Cerebellar cortex (tissue), 1 donor: ENCODE measurements at regions not wholly inside any gene's neighbourhood (a gene's known extent, or its start where the extent isn't known, plus 50 kb on each side); places are given as distances from the start of the nearest gene placed in this dataset.
A peak's percentile ranks its signal among the peaks of the same experiment; 100 is the strongest.
"Not testable (repeated sequence)": the region's sequence is repeated elsewhere in the genome, so short reads cannot be mapped to it uniquely, and the experiment has no call there.

ENCODE experiments used
- DNase-seq: peaks from one replicate; pipeline ENCODE4 v3.0.0-alpha.2; 2015; ENCODE audit warnings: low spot score

DNA sequence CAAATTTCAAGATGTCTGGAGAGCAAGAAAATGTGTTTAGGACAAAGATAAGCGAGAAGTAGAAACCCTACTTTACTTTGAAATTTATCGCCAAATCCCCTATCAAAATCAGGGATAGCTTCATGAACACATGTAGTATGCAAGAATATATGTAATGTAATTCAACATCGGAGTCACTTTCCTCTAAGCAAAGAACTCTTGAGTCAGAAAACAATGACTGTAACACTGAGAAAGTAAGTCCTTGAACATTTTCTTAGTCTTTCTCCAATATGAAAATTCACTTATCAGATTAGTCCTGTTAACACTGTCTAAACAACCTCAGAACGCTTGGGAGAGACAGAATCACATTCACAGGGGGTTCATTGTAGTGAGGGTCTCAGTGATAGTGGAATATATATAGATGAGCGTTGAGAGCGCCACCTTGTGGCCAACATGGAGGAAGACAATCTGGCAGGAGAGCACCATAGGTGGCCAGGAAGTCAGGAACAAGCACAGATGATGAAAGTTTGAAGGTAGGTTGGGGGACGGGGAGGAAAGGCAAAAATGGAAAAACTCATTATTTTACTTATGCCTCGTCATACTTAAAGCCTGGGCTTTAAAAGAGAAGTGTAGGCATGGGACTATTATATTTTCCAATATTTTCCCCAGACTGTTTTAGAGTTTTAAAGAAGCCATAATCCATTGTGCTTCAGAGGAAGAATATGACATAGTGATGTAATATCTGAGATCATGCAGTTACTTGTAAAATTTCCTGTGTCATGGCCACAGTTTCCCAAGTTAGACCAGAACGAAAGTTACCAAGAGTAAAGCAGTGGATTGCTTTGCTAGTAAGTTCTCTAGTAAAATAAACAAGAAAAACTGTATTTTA lies 115.5 kb upstream of the GNAI1 start:
- DNase-seq: peak; percentile 52

DNA sequence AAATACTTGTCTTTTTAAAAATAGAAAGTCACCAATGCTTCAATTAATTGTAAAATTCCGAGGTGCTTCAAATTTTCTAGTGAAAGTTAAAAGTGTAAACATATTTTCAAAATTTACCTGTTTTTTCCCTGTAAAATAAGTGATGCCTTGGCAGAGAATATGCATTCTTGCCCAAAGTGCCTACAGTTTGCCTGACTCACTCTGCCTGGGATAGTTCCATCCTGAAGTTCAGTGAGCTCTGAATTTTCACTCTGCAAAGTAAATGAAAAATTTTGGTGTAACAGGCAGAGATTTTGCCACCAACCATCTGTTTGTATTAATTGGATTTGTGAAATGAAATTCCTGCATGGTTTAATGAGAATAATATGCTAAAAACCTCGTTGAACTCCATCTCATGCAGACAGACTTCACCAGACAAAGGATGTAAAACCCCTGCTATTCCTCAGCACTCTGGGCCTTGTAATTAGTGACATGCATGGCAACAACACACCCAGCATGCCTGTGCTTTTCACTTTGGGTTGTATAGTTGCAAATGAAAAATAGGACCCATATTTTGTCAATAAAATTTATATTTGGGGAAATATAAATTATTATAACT lies 117.4 kb upstream of the GNAI1 start:
- DNase-seq: no peak

DNA sequence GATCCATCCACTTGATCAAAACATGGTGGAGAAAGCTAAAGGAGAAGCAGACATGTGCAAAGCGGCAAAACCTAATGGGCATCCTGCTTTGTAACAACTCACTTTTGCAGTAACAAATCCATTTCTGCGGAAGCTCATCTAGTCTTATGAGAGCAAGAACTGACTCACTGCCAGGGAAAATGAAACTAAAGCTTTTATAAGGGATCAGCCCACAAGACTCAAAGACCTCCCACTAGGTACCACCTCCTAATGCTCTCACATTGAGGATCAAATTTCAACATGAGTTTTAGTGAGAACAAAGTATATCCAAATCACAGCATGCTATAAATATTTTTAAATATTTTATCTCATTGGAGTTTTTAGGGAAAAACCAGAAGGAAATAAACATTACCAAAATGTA lies 120.1 kb upstream of the GNAI1 start:
- DNase-seq: no peak

DNA sequence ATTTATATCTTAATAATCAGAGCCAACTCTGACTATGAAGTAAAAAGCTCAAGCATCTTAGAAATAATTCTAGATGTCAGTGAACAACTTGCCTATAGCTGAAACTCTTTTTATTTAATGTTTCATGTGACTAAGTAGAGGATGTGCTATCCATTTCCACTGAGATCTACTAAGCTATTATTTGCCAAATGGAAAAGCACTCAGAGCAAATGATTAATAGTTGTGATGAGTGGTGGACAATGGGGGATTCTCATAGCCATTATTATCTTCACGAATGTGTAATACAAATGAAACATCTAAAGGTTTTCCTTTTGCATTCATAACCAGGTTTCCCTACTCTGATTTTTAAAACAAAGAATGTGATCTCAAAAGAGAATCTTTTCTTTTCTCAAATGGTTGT lies 126.6 kb upstream of the GNAI1 start:
- no peak for DNase-seq

DNA sequence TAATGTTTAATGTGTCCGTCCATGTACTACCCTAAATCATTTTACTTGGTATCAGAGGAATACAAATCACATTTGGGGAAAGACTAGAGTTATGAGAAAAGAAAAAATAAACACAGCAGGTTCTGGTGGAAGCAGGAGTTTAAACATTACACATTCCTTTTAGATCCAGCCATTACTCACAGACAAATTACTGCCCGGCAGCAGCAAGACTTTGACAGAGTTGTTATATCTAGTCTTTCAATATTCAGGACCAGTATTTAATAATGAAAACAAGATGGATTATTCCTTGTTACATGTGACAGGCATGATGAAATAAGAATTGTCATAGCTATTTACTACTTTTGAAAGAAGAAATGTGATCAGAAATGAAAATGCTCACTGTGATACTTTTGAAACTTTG lies 131.8 kb upstream of the GNAI1 start:
- no peak for DNase-seq

DNA sequence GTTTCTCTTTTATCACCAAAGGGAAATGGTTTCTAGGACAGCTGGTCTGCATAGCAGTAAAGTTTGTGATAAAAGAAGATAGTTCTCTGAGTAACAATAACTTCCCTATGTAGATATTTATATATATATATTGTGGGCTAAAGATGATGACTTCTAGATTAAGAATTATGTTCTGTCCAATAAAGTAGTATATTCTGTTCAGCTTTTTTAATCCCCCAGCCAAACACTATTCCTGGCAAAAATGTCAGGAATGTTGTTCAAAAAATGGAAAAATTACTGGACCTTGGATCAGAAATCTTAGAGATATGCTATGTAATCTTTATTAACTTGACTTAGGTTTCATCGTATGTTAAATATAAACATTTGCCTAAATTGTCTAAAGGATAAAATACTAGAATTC lies 136.3 kb upstream of the GNAI1 start:
- no peak for DNase-seq

DNA sequence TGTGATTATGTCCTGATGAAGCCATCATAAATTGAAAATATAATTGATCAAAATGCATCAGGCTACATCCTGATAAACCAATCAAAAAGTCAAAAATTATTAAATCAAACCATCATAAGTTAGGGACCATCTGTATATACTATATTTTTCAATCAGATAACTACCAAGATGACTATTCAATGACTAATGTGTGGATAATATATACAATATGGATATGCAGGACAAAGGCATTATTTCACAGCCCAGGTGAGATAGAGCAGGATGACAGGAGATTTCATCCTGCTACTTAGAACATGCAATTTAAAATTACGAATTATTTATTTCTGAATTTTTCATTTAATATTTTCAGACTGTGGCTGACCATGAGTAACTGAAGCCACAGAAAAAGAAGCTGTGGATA lies 137.3 kb upstream of the GNAI1 start:
- DNase-seq: no peak

DNA sequence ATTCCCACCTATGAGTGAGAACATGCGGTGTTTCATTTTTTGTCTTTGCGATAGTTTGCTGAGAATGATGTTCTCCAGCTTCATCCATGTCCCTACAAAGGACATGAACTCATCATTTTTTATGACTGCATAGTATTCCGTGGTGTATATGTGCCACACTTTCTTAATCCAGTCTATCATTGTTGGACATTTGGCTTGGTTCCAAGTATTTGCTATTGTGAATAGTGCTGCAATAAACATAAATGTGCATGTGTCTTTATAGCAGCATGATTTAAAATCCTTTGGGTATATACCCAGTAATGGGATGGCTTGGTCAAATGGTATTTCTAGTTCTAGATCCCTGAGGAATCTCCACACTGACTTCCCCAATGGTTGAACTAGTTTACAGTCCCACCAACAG lies 138.9 kb upstream of the GNAI1 start:
- not testable (repeated sequence) for DNase-seq

DNA sequence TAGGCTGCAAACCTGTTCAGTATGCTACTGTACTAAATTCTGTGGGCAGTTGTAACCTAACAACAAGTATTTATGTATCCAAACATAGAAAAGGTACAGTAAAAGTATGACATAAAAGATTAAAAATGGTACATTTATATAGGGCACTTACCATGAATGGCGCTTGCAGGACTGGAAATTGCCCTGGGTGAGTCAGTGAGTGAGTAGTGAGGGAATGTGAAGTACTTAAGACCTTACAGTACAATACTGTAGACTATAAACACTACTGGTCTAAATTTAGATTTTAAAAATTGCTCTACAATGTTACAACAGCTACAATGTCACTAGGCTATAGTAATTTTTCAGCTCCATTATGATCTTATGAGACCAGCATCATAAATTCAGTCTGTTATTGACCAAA lies 146.0 kb upstream of the GNAI1 start:
- no peak for DNase-seq

DNA sequence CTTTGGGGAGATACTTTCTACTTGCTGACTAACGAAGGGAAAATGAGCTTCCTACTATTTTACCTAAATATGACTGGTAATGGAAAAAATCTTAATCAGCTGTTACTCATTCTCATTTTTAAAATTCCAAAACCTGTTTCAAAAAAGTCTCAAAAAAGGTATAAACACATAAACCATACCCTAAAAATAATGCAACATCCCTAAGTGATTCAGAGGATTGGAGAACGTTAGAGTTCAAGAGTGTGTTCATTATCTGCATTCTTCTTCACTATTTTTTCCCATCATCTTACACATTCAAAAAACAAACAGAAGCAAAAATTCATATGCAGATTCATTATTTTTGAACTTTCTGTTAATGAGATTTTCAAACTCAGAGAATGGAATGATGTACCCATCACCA lies 150.4 kb upstream of the GNAI1 start:
- no peak for DNase-seq

DNA sequence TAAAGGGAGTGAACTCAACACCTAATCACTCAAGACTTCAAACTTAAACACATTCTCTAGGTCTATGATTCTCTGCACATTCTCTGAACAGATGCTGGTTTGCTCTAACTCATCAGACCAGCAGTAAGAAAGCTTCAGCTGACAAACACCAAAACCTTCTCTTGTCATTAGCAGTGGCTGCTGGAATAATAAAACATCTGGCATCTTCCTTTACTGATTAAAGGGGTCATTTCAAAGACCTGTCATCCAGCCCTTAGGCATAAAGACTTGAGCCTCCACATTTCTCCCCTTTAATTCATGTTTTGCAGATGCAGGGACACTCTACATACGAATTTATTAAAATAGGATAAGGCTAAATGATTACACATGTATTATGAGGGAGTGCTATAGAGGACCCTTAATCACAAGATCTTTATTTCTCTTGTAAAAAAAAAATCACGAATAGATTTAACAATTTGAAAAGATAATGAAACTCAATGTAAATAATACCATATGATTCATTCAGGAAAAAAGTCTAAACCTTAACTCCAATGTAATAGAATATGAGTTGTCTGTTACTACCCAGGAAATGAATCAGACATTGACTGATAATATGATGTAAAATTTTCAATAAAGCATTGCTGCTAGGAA lies 152.4 kb upstream of the GNAI1 start:
- no peak for DNase-seq

DNA sequence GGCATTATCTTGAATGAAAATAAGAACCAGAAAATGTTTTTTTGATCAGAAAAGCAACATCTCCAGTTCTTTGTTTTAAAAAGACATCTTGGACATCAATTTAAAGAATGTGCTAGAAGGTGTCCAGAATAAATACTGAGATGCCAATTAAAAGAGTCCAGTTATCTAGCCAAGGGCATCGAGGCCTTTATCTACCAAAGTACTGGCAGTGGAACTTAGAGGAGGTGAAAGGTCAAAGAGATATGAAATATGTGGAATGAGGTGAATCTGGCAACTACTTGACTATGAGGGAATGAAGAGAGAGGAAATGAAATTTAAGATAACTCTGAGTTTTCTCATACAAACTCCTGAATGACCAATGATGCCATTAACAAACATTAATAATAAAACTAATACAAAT lies 154.3 kb upstream of the GNAI1 start:
- no peak for DNase-seq

DNA sequence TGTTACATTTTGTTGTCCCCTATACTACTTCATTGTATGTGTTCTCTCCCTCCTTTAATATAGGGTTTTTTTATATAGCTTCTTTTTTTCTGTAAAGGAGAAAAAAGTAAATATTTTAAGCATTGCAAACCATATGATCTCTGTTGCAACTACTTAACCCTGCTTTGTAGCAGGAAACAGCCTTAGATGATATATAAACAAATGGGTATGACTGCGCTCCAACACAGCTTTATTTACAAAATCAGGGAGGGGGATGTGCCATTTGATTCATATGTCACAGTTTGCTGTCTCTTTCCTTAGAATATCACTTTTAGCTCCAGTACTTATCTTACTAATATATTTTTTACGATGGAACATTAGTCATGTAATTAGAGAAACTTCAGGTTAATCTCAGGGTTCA lies 155.2 kb upstream of the GNAI1 start:
- no peak for DNase-seq

DNA sequence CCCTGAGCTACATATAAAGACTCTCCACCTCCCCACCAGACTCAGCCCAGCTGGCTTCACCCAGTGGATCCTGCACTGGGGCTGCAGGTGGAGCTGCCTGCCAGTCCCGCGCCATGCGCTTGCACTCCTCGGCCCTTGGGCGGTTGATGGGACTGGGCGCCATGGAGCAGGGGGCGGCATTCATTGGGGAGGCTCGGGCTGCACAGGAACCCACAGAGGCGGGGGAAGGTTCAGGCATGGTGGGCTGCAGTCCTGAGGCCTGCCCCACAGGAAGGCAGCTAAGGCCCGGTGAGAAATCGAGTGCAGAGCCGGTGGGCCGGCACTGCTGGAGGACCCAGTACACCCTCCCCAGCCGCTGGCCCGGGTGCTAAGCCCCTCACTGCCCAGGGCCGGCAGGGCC lies 157.2 kb upstream of the GNAI1 start:
- no peak for DNase-seq

DNA sequence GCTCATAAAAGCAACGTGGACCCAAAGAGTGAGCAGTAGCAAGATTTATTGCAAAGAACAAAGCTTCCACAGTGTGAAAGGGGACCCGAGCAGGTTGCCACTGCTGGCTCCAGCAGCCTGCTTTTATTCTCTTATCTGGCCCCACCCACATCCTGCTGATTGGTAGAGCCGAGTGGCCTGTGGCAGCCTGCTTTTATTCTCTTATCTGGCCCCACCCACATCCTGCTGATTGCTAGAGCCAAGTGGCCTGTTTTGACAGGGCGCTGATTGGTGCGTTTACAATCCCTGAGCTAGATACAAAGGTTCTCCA lies 158.0 kb upstream of the GNAI1 start:
- not testable (repeated sequence) for DNase-seq

DNA sequence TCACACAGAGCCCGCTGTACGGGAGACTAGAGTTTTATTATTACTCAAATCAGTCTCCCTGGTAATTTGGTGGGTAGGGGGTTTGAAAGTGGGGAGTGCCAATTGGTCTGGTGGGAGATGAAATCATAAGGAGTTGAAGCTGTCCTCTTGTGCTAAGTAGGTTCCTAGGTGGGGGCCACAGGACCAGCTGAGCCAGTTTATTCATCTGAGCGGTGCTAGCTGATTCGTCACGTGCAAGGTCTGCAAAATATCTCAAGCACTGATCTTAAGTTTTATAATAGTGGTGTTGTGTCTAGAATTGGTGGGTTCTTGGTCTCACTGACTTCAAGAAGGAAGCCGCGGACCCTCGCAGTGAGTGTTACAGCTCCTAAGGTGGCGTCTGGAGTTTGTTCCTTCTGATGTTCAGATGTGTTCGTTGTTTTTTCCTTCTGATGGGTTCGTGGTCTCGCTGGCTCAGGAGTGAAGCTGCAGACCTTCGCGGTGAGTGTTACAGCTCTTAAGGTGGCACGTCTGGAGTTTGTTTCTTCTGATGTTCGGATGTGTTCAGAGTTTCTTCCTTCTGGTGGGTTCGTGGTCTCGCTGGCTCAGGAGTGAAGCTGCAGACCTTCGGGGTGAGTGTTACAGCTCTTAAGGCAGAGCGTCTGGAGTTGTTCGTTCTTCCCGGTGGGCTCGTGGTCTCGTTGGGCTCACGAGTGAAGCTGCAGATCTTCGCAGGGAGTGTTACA lies 158.5 kb upstream of the GNAI1 start:
- not testable (repeated sequence) for DNase-seq

DNA sequence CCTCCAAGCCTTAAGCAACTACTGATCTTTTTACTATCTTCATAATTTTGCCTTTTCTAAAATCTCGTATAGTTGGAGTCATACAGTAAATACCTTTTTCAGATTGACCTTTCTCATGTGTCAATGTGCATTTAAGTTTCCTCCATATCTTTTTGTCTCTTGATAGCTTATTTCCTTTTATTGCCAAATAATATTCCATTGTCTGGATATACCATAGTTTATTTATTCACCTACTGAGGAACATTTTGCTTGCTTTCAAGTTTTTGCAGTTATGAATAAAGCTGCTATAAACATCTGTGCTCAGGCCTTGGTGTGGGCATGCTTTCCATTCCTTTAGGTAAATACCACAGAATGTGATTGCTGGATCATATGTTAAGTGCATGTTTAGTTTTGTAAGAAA lies 161.2 kb upstream of the GNAI1 start:
- DNase-seq: no peak

DNA sequence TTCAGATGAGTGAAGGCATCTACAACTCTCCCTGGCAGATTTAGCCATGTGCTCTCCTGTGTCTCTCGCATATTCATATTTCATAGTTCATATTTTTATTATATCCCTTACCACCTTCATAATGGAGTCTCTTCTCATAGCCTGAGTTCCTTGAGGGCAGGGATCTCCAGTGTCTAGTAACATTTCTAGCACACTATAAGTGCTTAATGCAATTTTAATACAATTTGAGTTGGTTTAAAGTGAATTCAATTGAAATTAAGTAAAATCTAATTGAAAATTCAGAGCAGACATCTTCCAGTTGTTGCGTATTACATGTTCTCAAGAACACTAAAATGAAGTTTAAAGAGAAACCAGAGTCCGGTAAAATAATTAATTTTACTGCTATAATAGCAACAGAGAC lies 163.6 kb upstream of the GNAI1 start:
- no peak for DNase-seq

DNA sequence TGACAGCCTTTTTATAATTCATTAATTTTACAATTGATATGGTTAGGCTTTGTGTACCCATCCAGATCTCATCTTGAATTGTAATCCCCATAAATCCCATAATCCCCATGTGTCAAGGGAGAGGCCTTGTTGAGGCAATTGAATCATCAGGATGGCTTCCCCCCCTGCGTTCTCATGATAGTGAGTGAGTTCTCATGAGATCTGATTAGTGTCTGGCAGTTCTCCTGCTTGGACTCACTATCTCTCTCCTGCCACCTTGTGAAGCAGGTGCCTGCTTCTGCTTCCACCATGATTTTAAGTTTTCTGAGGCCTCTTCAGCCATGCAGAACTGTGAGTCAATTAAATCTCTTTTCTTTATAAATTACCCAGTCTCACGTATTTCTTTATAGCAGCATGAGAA lies 165.7 kb upstream of the GNAI1 start:
- no peak for DNase-seq

DNA sequence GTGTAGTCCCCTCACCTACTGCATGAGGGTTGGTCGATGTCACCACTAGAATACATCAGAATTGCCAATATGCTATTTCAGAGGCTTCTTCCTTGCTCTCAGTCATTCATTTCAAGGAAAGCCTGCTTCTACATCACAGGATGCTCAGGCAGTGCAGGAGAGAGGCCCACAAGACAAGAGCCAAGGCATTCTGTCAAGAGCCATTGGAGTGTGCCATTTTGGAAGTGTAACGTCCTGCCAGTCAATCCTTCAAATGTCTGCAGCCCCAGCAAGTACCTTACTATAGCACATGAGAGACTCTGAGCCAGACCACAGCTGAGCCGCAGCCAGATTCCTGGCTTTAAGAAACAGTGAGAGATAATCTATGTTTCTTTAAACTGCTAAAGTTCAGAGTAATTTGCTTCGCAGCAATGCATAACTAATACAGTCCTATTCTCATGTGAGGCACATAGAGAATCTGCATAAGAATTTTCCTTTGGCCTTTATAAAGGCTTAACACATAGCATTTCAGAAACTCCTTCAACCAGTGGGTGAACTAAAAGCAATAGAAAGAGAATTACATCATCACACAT lies 166.5 kb upstream of the GNAI1 start:
- DNase-seq: no peak

DNA sequence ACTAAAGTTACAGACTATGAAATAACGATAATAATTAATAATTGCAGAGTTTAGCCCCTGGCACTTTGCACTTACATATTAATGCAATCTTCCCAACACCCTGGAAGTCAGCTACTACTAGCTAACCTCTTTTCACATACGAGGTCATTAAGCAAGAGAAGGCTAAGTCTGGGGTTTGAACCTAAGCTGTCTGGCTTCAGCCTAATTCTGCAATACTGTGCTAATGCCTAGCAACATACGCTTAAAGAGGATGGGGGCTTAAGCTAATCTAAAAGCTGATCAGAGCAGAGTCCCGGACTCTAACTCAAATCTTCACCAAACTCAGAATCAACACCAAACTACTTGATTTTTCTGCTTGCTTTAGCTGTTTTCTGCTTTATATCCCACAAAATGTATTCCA lies 168.7 kb upstream of the GNAI1 start:
- DNase-seq: no peak

DNA sequence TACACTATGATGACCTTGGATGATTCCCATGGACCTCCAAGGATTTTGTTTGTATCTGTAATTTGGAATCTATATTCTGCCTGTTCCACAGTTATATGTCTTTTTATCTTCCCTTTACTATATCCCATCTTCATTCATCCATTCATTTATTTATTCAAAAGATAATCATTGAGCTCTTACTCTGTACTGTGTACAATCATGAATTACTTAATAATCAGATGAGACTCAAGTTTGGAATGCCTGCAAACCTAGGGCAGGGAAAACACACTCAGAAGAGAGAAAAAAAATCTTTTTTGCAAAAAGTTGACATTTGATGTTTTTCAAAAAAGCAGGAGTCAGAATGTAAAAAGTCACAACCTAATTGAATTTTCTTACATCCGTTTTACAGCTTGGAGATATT lies 170.2 kb upstream of the GNAI1 start:
- no peak for DNase-seq

DNA sequence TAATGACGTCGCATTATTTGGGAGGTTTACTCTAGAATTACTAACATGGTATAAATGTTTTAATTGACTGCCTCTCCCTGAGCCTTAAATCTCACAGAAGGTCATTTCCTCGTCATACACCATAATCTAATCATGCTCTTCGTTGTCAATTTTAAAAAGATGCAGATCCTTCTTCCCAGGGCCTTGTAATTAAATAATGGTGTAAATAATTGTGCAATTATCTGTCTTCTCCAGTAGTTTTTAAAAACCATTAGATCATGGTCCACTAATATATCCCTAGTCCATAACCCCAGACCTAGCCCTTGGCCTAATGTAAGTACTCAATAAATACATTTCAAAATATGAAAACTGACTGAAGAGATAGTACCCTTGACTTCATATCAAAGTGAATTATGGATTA lies 181.5 kb upstream of the GNAI1 start:
- no peak for DNase-seq
